HG03039 (cell line): ENCODE measurements at regions not wholly inside any gene's neighbourhood (a gene's known extent, or its start where the extent isn't known, plus 50 kb on each side); places are given as distances from the start of the nearest gene placed in this dataset.

Source experiments
- ATAC-seq: cut with Tn5 transposase; IDR thresholded peaks from one replicate; pipeline ENCODE4 v1.9.1; 2021; ENCODE audit warnings: mild to moderate bottlenecking, moderate library complexity; ENCODE audit not compliant: unreplicated experiment

- no peak for ATAC-seq
Measured at GRCh38 chr5:13569090-13569715, 375.3 kb downstream of the DNAH5 start.

- ATAC-seq: no peak
Measured at GRCh38 chr5:13567819-13568218, 376.7 kb downstream of the DNAH5 start.

GRCh38 chr5:13566871-13567339 lies 377.6 kb downstream of the DNAH5 start:
- ATAC-seq: no peak

GRCh38 chr5:13558408-13558807 lies 386.1 kb downstream of the DNAH5 start:
- no peak for ATAC-seq

GRCh38 chr5:13553896-13554295 lies 390.6 kb downstream of the DNAH5 start:
- no peak for ATAC-seq

GRCh38 chr5:13552361-13552760 lies 392.1 kb downstream of the DNAH5 start:
- ATAC-seq: no peak

GRCh38 chr5:13551645-13552044 lies 392.8 kb downstream of the DNAH5 start:
- ATAC-seq: no peak

GRCh38 chr5:13540168-13540750 lies 404.2 kb downstream of the DNAH5 start:
- no peak for ATAC-seq

GRCh38 chr5:13536933-13537332 lies 407.6 kb downstream of the DNAH5 start:
- no peak for ATAC-seq

GRCh38 chr5:13533833-13534232 lies 410.7 kb downstream of the DNAH5 start:
- no peak for ATAC-seq

- ATAC-seq: no peak
Measured at GRCh38 chr5:13529300-13529699, 415.2 kb downstream of the DNAH5 start.

GRCh38 chr5:13524936-13525335 lies 419.6 kb downstream of the DNAH5 start:
- ATAC-seq: no peak

- ATAC-seq: no peak
Measured at GRCh38 chr5:13519131-13519530, 425.4 kb downstream of the DNAH5 start.

GRCh38 chr5:13516195-13516594 lies 428.3 kb downstream of the DNAH5 start:
- ATAC-seq: no peak

GRCh38 chr5:13511442-13511841 lies 433.0 kb downstream of the DNAH5 start:
- ATAC-seq: no peak

GRCh38 chr5:13510616-13511015 lies 433.9 kb downstream of the DNAH5 start:
- ATAC-seq: no peak

GRCh38 chr5:13508559-13508958 lies 435.9 kb downstream of the DNAH5 start:
- no peak for ATAC-seq

- ATAC-seq: no peak
Measured at GRCh38 chr5:13505326-13505725, 439.2 kb downstream of the DNAH5 start.

- ATAC-seq: no peak
Measured at GRCh38 chr5:13503017-13503416, 441.5 kb downstream of the DNAH5 start.

- no peak for ATAC-seq
Measured at GRCh38 chr5:13501176-13501575, 443.3 kb downstream of the DNAH5 start.

GRCh38 chr5:13498279-13498678 lies 446.2 kb downstream of the DNAH5 start:
- no peak for ATAC-seq

GRCh38 chr5:13488254-13488931 lies 456.1 kb downstream of the DNAH5 start:
- ATAC-seq: no peak
